ENCODE measurements at regions not wholly inside any gene's neighbourhood (a gene's known extent, or its start where the extent isn't known, plus 50 kb on each side); places are given as distances from the start of the nearest gene placed in this dataset.

GRCh38 chr2:210814251-210815025, 258.0 kb downstream of the CPS1 start:
- TF ChIP-seq CTCF (conservative IDR thresholded peaks at IDR 0.05 in 1 of 2, IDR thresholded peaks at IDR 0.05 in 1 of 2; ENCODE audit: low read depth in 1 of 2, low read length in 2 of 2) = no peak
- TF ChIP-seq EZH2 (IDR thresholded peaks at IDR 0.05; ENCODE audit: low read length, missing control alignments) = no peak
